NCI-H1417 (cell line): ENCODE measurements at regions not wholly inside any gene's neighbourhood (a gene's known extent, or its start where the extent isn't known, plus 50 kb on each side); places are given as distances from the start of the nearest gene placed in this dataset.

Experiments used
- DNase-seq, 3 experiments: peaks; one replicate each; lab custom pipeline; 2025; lab: John Stamatoyannopoulos, UW

- no peak for DNase-seq
Observed at GRCh38 chr13:73898899-73899298, 235.3 kb downstream of the KLF12 start.

- DNase-seq: peak in 1 of 3 experiments; percentile 67
Observed at GRCh38 chr13:73898276-73898675, 235.9 kb downstream of the KLF12 start.

GRCh38 chr13:73894995-73895571 is 239.1 kb downstream of the KLF12 start:
- no peak for DNase-seq

- DNase-seq: no peak
Observed at GRCh38 chr13:73893833-73894232, 240.4 kb downstream of the KLF12 start.

GRCh38 chr13:73891805-73892204 is 242.4 kb downstream of the KLF12 start:
- DNase-seq: no peak

GRCh38 chr13:73883162-73883561 is 251.0 kb downstream of the KLF12 start:
- DNase-seq: no peak

GRCh38 chr13:73880365-73880764 is 253.8 kb downstream of the KLF12 start:
- no peak for DNase-seq

- no peak for DNase-seq
Observed at GRCh38 chr13:73879346-73880015, 254.7 kb downstream of the KLF12 start.

- DNase-seq: no peak
Observed at GRCh38 chr13:73877399-73877798, 256.8 kb downstream of the KLF12 start.

GRCh38 chr13:73876323-73876722 is 257.9 kb downstream of the KLF12 start:
- no peak for DNase-seq

- peak in 2 of 3 experiments; percentile 15 to 40 for DNase-seq
Observed at GRCh38 chr13:73873940-73874830, 260.0 kb downstream of the KLF12 start.

GRCh38 chr13:73872397-73872796 is 261.8 kb downstream of the KLF12 start:
- DNase-seq: no peak

GRCh38 chr13:73870970-73871935 is 263.0 kb downstream of the KLF12 start:
- no peak for DNase-seq

GRCh38 chr13:73870036-73870741 is 264.0 kb downstream of the KLF12 start:
- no peak for DNase-seq

- no peak for DNase-seq
Observed at GRCh38 chr13:73865027-73865426, 269.2 kb downstream of the KLF12 start.

- DNase-seq: no peak
Observed at GRCh38 chr13:73861136-73861535, 273.1 kb downstream of the KLF12 start.

GRCh38 chr13:73860501-73860900 is 273.7 kb downstream of the KLF12 start:
- no peak for DNase-seq

- no peak for DNase-seq
Observed at GRCh38 chr13:73859841-73860240, 274.4 kb downstream of the KLF12 start.

- no peak for DNase-seq
Observed at GRCh38 chr13:73857106-73857505, 277.1 kb downstream of the KLF12 start.

GRCh38 chr13:73851104-73851503 is 283.1 kb downstream of the KLF12 start:
- no peak for DNase-seq
